ENCODE measurements at regions not wholly inside any gene's neighbourhood (a gene's known extent, or its start where the extent isn't known, plus 50 kb on each side); places are given as distances from the start of the nearest gene placed in this dataset.
"Not testable (repeated sequence)": the region's sequence is repeated elsewhere in the genome, so short reads cannot be mapped to it uniquely, and the experiment has no call there.

- DNase-seq, result peak; percentile 33
Observed at GRCh38 chr22:46026899-46027210, 49.9 kb upstream of the WNT7B start.

- DNase-seq, result no peak
Observed at GRCh38 chr22:46027211-46028105, 50.5 kb upstream of the WNT7B start.

GRCh38 chr22:46028106-46028991 is 51.4 kb upstream of the WNT7B start:
- no peak for DNase-seq

- DNase-seq, result no peak
Observed at GRCh38 chr22:46029036-46029435, 52.1 kb upstream of the WNT7B start.

GRCh38 chr22:46029574-46030200 is 52.7 kb upstream of the WNT7B start:
- DNase-seq, result no peak

- DNase-seq, result no peak
Observed at GRCh38 chr22:46030231-46030880, 53.4 kb upstream of the WNT7B start.

GRCh38 chr22:46031066-46031465 is 54.1 kb upstream of the WNT7B start:
- DNase-seq, result no peak

GRCh38 chr22:46031557-46031956 is 54.6 kb upstream of the WNT7B start:
- DNase-seq, result no peak

- DNase-seq, result no peak
Observed at GRCh38 chr22:46031965-46032851, 55.2 kb upstream of the WNT7B start.

- peak; percentile 31 for DNase-seq
Observed at GRCh38 chr22:46033256-46034200, 56.6 kb upstream of the WNT7B start.

- not testable (repeated sequence) for DNase-seq
Observed at GRCh38 chr22:46034480-46034879, 57.5 kb upstream of the WNT7B start.

- no peak for DNase-seq
Observed at GRCh38 chr22:46035380-46035741, 58.4 kb upstream of the WNT7B start.

- DNase-seq, result peak; percentile 99
Observed at GRCh38 chr22:46035742-46036557, 59.0 kb upstream of the WNT7B start.

- peak; percentile 37 for DNase-seq
Observed at GRCh38 chr22:46036558-46037408, 59.8 kb upstream of the WNT7B start.

- no peak for DNase-seq
Observed at GRCh38 chr22:46038174-46038487, 61.2 kb upstream of the WNT7B start.

GRCh38 chr22:46038516-46039430 is 61.8 kb upstream of the WNT7B start:
- DNase-seq, result no peak

GRCh38 chr22:46039535-46039934 is 62.6 kb upstream of the WNT7B start:
- no peak for DNase-seq

Measured in EL (cell line).